ENCODE measurements at regions not wholly inside any gene's neighbourhood (a gene's known extent, or its start where the extent isn't known, plus 50 kb on each side); places are given as distances from the start of the nearest gene placed in this dataset.

- Histone ChIP-seq H4K8ac (ENCODE audit: low read length) (no peak overlapping the region), H3K9me3 (ENCODE audit: control insufficient read depth, low read length) (no peaks in the 10 kb centered on the region), H3K23ac (ENCODE audit: low read length in 2 of 2) (no peak overlapping the region), H2BK5ac (ENCODE audit: low read depth, low read length, poor library complexity, severe bottlenecking) (no peak overlapping the region), H2AK5ac (ENCODE audit: low read length, severe bottlenecking) (no peak overlapping the region), H3K9ac (ENCODE audit: low read length) (no peak overlapping the region), H2BK15ac (ENCODE audit: low read depth, poor library complexity, severe bottlenecking) (no peak overlapping the region), H4K91ac (ENCODE audit: low read length) (no peak overlapping the region), H2BK12ac (ENCODE audit: low read length in 2 of 2) (no peak overlapping the region), H3K4ac (ENCODE audit: low read depth in 1 of 2, low read length in 2 of 2) (no peak overlapping the region), H3K27me3 (ENCODE audit: control insufficient read depth in 1 of 2, insufficient read depth in 1 of 2, low read length in 2 of 2) (no peaks in the 10 kb centered on the region), H3K4me3 (ENCODE audit: insufficient read depth in 1 of 2, low read depth in 1 of 2, low read length in 2 of 2) (no peak overlapping the region), H3K36me3 (ENCODE audit: control insufficient read depth in 1 of 2, insufficient read depth in 2 of 2, low read depth in 1 of 2, low read length in 2 of 2) (no peaks in the 10 kb centered on the region), H3K4me2 (ENCODE audit: low read length, poor library complexity, severe bottlenecking) (no peak overlapping the region), H3K18ac (ENCODE audit: low read depth in 1 of 2, low read length in 2 of 2) (no peak overlapping the region), H2AFZ (ENCODE audit: low read depth, low read length) (no peak overlapping the region), H3K79me1 (replicated peaks; ENCODE audit: low read length, poor library complexity, severe bottlenecking) (no peaks in the 10 kb centered on the region), H3K27ac (ENCODE audit: low read length, poor library complexity, severe bottlenecking) (no peak overlapping the region), H3K4me1 (ENCODE audit: control insufficient read depth, insufficient read depth, low read depth, low read length) (no peaks in the 10 kb centered on the region), H2BK120ac (ENCODE audit: low read depth, low read length) (no peak overlapping the region), H3K14ac (ENCODE audit: low read length in 2 of 2) (no peak overlapping the region)
- WGBS, result 79% methylated on average over 2 of the region's 3 CpGs
- no peak for DNase-seq
Observed at GRCh38 chr2:166661824-166662223, 167.8 kb upstream of the SCN7A start.

GRCh38 chr2:166661391-166661790, 167.3 kb upstream of the SCN7A start:
- no peak overlapping the region for H3K18ac ChIP-seq (ENCODE audit: low read depth in 1 of 2, low read length in 2 of 2)
- no peaks in the 10 kb centered on the region for H3K9me3 ChIP-seq (ENCODE audit: control insufficient read depth, low read length)
- no peak overlapping the region for H3K4me3 ChIP-seq (ENCODE audit: insufficient read depth in 1 of 2, low read depth in 1 of 2, low read length in 2 of 2)
- no peaks in the 10 kb centered on the region for H3K36me3 ChIP-seq (ENCODE audit: control insufficient read depth in 1 of 2, insufficient read depth in 2 of 2, low read depth in 1 of 2, low read length in 2 of 2)
- H4K91ac ChIP-seq (ENCODE audit: low read length), result no peak overlapping the region
- H3K23ac ChIP-seq (ENCODE audit: low read length in 2 of 2), result no peak overlapping the region
- no peak overlapping the region for H2AK5ac ChIP-seq (ENCODE audit: low read length, severe bottlenecking)
- WGBS, result 80% methylated on average over 1 of the region's 2 CpGs
- H3K27ac ChIP-seq (ENCODE audit: low read length, poor library complexity, severe bottlenecking), result no peak overlapping the region
- H4K8ac ChIP-seq (ENCODE audit: low read length), result no peak overlapping the region
- DNase-seq, result no peak
- H3K4ac ChIP-seq (ENCODE audit: low read depth in 1 of 2, low read length in 2 of 2), result no peak overlapping the region
- no peak overlapping the region for H3K9ac ChIP-seq (ENCODE audit: low read length)
- no peak overlapping the region for H2AFZ ChIP-seq (ENCODE audit: low read depth, low read length)
- no peaks in the 10 kb centered on the region for H3K27me3 ChIP-seq (ENCODE audit: control insufficient read depth in 1 of 2, insufficient read depth in 1 of 2, low read length in 2 of 2)
- H2BK5ac ChIP-seq (ENCODE audit: low read depth, low read length, poor library complexity, severe bottlenecking), result no peak overlapping the region
- H2BK120ac ChIP-seq (ENCODE audit: low read depth, low read length), result no peak overlapping the region
- H3K14ac ChIP-seq (ENCODE audit: low read length in 2 of 2), result no peak overlapping the region
- no peak overlapping the region for H3K4me2 ChIP-seq (ENCODE audit: low read length, poor library complexity, severe bottlenecking)
- H3K79me1 ChIP-seq (replicated peaks; ENCODE audit: low read length, poor library complexity, severe bottlenecking), result no peaks in the 10 kb centered on the region
- H2BK12ac ChIP-seq (ENCODE audit: low read length in 2 of 2), result no peak overlapping the region
- no peaks in the 10 kb centered on the region for H3K4me1 ChIP-seq (ENCODE audit: control insufficient read depth, insufficient read depth, low read depth, low read length)
- H2BK15ac ChIP-seq (ENCODE audit: low read depth, poor library complexity, severe bottlenecking), result no peak overlapping the region

- no peaks in the 10 kb centered on the region for H3K27me3 ChIP-seq (ENCODE audit: control insufficient read depth in 1 of 2, insufficient read depth in 1 of 2, low read length in 2 of 2)
- no peak overlapping the region for H4K8ac ChIP-seq (ENCODE audit: low read length)
- H3K9ac ChIP-seq (ENCODE audit: low read length), result no peak overlapping the region
- no peak overlapping the region for H3K18ac ChIP-seq (ENCODE audit: low read depth in 1 of 2, low read length in 2 of 2)
- no peak overlapping the region for H3K23ac ChIP-seq (ENCODE audit: low read length in 2 of 2)
- no peak overlapping the region for H3K4me3 ChIP-seq (ENCODE audit: insufficient read depth in 1 of 2, low read depth in 1 of 2, low read length in 2 of 2)
- no peaks in the 10 kb centered on the region for H3K9me3 ChIP-seq (ENCODE audit: control insufficient read depth, low read length)
- H3K4ac ChIP-seq (ENCODE audit: low read depth in 1 of 2, low read length in 2 of 2), result no peak overlapping the region
- H2AFZ ChIP-seq (ENCODE audit: low read depth, low read length), result no peak overlapping the region
- H2BK120ac ChIP-seq (ENCODE audit: low read depth, low read length), result no peak overlapping the region
- H2AK5ac ChIP-seq (ENCODE audit: low read length, severe bottlenecking), result no peak overlapping the region
- no peak overlapping the region for H2BK12ac ChIP-seq (ENCODE audit: low read length in 2 of 2)
- H3K36me3 ChIP-seq (ENCODE audit: control insufficient read depth in 1 of 2, insufficient read depth in 2 of 2, low read depth in 1 of 2, low read length in 2 of 2), result no peaks in the 10 kb centered on the region
- no peak for DNase-seq
- no peak overlapping the region for H3K27ac ChIP-seq (ENCODE audit: low read length, poor library complexity, severe bottlenecking)
- H4K91ac ChIP-seq (ENCODE audit: low read length), result no peak overlapping the region
- no peaks in the 10 kb centered on the region for H3K4me1 ChIP-seq (ENCODE audit: control insufficient read depth, insufficient read depth, low read depth, low read length)
- H2BK5ac ChIP-seq (ENCODE audit: low read depth, low read length, poor library complexity, severe bottlenecking), result no peak overlapping the region
- no peaks in the 10 kb centered on the region for H3K79me1 ChIP-seq (replicated peaks; ENCODE audit: low read length, poor library complexity, severe bottlenecking)
- no peak overlapping the region for H3K4me2 ChIP-seq (ENCODE audit: low read length, poor library complexity, severe bottlenecking)
- H3K14ac ChIP-seq (ENCODE audit: low read length in 2 of 2), result no peak overlapping the region
- H2BK15ac ChIP-seq (ENCODE audit: low read depth, poor library complexity, severe bottlenecking), result no peak overlapping the region
- 100% methylated on average over 1 of the region's 1 CpG for WGBS
Observed at GRCh38 chr2:166658901-166659300, 164.9 kb upstream of the SCN7A start.

GRCh38 chr2:166653185-166653813, 159.2 kb upstream of the SCN7A start:
- no peaks in the 10 kb centered on the region for H3K9me3 ChIP-seq (ENCODE audit: control insufficient read depth, low read length)
- H2AFZ ChIP-seq (ENCODE audit: low read depth, low read length), result no peak overlapping the region
- no peak overlapping the region for H2BK5ac ChIP-seq (ENCODE audit: low read depth, low read length, poor library complexity, severe bottlenecking)
- H2AK5ac ChIP-seq (ENCODE audit: low read length, severe bottlenecking), result no peak overlapping the region
- H4K91ac ChIP-seq (ENCODE audit: low read length), result no peak overlapping the region
- H3K4me2 ChIP-seq (ENCODE audit: low read length, poor library complexity, severe bottlenecking), result no peak overlapping the region
- no peak overlapping the region for H3K23ac ChIP-seq (ENCODE audit: low read length in 2 of 2)
- H3K4ac ChIP-seq (ENCODE audit: low read depth in 1 of 2, low read length in 2 of 2), result no peak overlapping the region
- H3K36me3 ChIP-seq (ENCODE audit: control insufficient read depth in 1 of 2, insufficient read depth in 2 of 2, low read depth in 1 of 2, low read length in 2 of 2), result no peaks in the 10 kb centered on the region
- WGBS, result no CpG with 5 or more reads among the region's 4 CpGs
- DNase-seq, result no peak
- no peak overlapping the region for H2BK15ac ChIP-seq (ENCODE audit: low read depth, poor library complexity, severe bottlenecking)
- H3K27me3 ChIP-seq (ENCODE audit: control insufficient read depth in 1 of 2, insufficient read depth in 1 of 2, low read length in 2 of 2), result no peaks in the 10 kb centered on the region
- no peak overlapping the region for H2BK12ac ChIP-seq (ENCODE audit: low read length in 2 of 2)
- H3K18ac ChIP-seq (ENCODE audit: low read depth in 1 of 2, low read length in 2 of 2), result no peak overlapping the region
- no peak overlapping the region for H3K4me3 ChIP-seq (ENCODE audit: insufficient read depth in 1 of 2, low read depth in 1 of 2, low read length in 2 of 2)
- no peaks in the 10 kb centered on the region for H3K79me1 ChIP-seq (replicated peaks; ENCODE audit: low read length, poor library complexity, severe bottlenecking)
- no peak overlapping the region for H3K9ac ChIP-seq (ENCODE audit: low read length)
- no peak overlapping the region for H3K14ac ChIP-seq (ENCODE audit: low read length in 2 of 2)
- H3K27ac ChIP-seq (ENCODE audit: low read length, poor library complexity, severe bottlenecking), result no peak overlapping the region
- H3K4me1 ChIP-seq (ENCODE audit: control insufficient read depth, insufficient read depth, low read depth, low read length), result no peaks in the 10 kb centered on the region
- H4K8ac ChIP-seq (ENCODE audit: low read length), result no peak overlapping the region
- H2BK120ac ChIP-seq (ENCODE audit: low read depth, low read length), result no peak overlapping the region

Data from mesenchymal stem cell (in vitro differentiated cells and primary cell).